SK-N-SH treated with all-trans-retinoic acid at 6 μM for 48 hours (cell line): ENCODE measurements at regions not wholly inside any gene's neighbourhood (a gene's known extent, or its start where the extent isn't known, plus 50 kb on each side); places are given as distances from the start of the nearest gene placed in this dataset.

Experiments used
- CREB5 ChIP-seq: fragments of 250-450 bp; sonication (Bioruptor Pico); IDR thresholded peaks from 2 replicates; pipeline ENCODE4 v1.5.1; 2020; ENCODE audit warnings: low read depth, mild to moderate bottlenecking, moderate library complexity
- PATZ1 ChIP-seq: fragments of 250-450 bp; sonication (Bioruptor Pico); IDR thresholded peaks from 2 replicates; pipeline ENCODE4 v1.8.0; 2020; ENCODE audit warnings: mild to moderate bottlenecking, moderate library complexity, borderline replicate concordance
- ZNF70 ChIP-seq: fragments of 450-650 bp; formaldehyde crosslinking; IDR thresholded peaks from 2 replicates; pipeline ENCODE4 v1.5.0; 2020; ENCODE audit warnings: mild to moderate bottlenecking, moderate library complexity

DNA sequence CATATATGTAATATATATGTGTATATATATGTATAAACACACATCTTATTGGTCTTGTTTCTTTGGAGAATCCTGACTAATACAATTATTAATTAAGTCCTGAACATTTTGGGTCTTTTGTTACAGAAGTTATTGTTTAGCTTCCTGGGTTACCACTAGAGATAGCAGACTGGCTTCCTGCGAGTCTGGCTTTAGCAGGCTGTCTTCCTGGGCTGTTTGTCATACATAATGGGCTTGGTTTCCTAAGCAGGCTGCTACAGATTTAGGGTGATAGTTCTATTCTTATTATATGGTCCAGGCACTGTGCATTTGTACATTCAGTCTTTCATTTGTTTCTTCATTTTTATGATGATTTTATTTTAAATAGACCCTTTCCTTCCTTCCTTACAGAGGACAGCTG is 312.0 kb upstream of the TMTC4 start:
- TF ChIP-seq PATZ1 (CRISPR knock-in tag) = no peak
- TF ChIP-seq CREB5 (CRISPR knock-in tag) = no peak
- no peak for TF ChIP-seq ZNF70 (CRISPR knock-in tag)
